Esophagus muscularis mucosa (tissue), 4 donors: ENCODE measurements at regions not wholly inside any gene's neighbourhood (a gene's known extent, or its start where the extent isn't known, plus 50 kb on each side); places are given as distances from the start of the nearest gene placed in this dataset.

ENCODE experiments used
- EP300 ChIP-seq: sonication (generic); formaldehyde crosslinking; IDR thresholded peaks from one replicate; pipeline ENCODE4 v1.6.1; 2017; ENCODE audit warnings: antibody characterized with exemption
- POLR2A ChIP-seq: fragments of 450-650 bp; IDR thresholded peaks from one replicate; pipeline ENCODE4 v1.6.1; 2017; ENCODE audit warnings: antibody characterized with exemption, moderate library complexity, mild to moderate bottlenecking, low read depth
- POLR2AphosphoS5 ChIP-seq, 2 donors: sonication (generic); formaldehyde crosslinking; IDR thresholded peaks; one replicate each; pipeline ENCODE4 v1.6.1; 2017; ENCODE audit warnings: antibody characterized with exemption in 2 of 2
- TF ChIP-seq, protein P1 (sequence below), 3 experiments: fragments of 200-600 bp in 2 of 3; fragments of 450-650 bp in 1 of 3; sonication (generic) in 2 of 3; IDR thresholded peaks; one replicate each; pipeline ENCODE4 v1.5.1; 2017 to 2019; ENCODE audit warnings: antibody characterized with exemption in 3 of 3, mild to moderate bottlenecking in 2 of 3, moderate library complexity in 1 of 3

DNA sequence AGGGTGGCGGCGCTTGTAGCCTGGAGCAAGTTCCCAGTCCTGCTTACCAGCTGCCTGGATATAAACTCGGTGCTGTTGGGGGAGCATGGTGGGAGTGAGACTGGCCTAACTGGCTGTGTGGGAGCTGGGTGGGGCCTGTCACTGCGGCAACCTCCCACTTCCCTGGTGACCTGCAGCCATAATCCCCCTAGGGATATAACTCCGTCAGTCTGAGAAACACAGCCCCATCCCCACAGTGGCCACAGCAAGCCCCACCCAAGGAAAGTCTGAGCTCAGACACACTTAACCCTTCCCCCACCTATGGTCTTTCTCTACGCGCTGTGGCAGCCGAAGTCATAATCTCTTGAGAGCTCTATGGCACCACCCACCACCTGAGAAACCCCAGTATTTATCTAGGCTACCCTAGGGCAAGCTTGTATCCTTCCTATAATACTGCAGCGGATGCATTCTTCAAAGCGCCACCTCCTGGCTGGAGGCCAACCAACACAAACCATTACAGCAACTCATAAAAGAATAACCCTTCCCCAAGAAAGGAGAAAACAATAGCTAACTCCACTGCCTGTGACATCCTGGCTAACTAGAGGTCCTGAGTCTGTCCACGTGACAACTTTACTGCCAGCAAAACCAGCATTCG is 57.4 kb downstream of the ZNF648 start:
- TF ChIP-seq POLR2A (no peak), POLR2AphosphoS5 (IDR thresholded peaks at IDR 0.05) (no peak), EP300 (no peak)
- TF ChIP-seq, protein P1, sequence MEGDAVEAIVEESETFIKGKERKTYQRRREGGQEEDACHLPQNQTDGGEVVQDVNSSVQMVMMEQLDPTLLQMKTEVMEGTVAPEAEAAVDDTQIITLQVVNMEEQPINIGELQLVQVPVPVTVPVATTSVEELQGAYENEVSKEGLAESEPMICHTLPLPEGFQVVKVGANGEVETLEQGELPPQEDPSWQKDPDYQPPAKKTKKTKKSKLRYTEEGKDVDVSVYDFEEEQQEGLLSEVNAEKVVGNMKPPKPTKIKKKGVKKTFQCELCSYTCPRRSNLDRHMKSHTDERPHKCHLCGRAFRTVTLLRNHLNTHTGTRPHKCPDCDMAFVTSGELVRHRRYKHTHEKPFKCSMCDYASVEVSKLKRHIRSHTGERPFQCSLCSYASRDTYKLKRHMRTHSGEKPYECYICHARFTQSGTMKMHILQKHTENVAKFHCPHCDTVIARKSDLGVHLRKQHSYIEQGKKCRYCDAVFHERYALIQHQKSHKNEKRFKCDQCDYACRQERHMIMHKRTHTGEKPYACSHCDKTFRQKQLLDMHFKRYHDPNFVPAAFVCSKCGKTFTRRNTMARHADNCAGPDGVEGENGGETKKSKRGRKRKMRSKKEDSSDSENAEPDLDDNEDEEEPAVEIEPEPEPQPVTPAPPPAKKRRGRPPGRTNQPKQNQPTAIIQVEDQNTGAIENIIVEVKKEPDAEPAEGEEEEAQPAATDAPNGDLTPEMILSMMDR (IDR thresholded peaks at IDR 0.05), result no peak
